ENCODE measurements at regions not wholly inside any gene's neighbourhood (a gene's known extent, or its start where the extent isn't known, plus 50 kb on each side); places are given as distances from the start of the nearest gene placed in this dataset.

DNA sequence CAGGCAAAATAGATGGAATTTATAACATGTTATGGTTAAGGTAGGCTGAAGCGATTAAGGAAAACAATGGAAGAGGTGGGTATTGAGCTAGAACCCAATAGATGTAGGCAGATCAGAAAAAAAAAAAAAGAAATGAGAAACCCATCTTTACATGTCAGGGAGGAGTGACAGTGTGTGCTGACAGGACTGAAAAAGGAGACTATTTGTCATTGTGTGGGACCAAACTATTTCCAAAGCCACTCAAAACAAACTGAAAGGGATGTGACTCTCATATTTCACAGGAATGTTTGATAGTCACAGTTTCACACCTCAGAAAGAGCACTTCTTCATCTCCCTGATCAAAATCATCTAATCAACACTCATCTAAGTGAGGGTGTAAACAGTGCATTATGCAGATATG, 122.3 kb upstream of the KIF2A start:
- whole genome bisulfite sequencing: 94% methylated on average over 1 of the region's 1 CpG
- no peak overlapping the region for H3K27ac ChIP-seq (ENCODE audit: low read depth in 1 of 2, low read length in 2 of 2)
- H3K36me3 ChIP-seq (ENCODE audit: control insufficient read depth in 4 of 4, insufficient read depth in 3 of 4, low read depth in 1 of 4, low read length in 3 of 4): no peaks in the 10 kb centered on the region
- DNase-seq (ENCODE audit: low spot score): no peak
- TF ChIP-seq, protein P1, sequence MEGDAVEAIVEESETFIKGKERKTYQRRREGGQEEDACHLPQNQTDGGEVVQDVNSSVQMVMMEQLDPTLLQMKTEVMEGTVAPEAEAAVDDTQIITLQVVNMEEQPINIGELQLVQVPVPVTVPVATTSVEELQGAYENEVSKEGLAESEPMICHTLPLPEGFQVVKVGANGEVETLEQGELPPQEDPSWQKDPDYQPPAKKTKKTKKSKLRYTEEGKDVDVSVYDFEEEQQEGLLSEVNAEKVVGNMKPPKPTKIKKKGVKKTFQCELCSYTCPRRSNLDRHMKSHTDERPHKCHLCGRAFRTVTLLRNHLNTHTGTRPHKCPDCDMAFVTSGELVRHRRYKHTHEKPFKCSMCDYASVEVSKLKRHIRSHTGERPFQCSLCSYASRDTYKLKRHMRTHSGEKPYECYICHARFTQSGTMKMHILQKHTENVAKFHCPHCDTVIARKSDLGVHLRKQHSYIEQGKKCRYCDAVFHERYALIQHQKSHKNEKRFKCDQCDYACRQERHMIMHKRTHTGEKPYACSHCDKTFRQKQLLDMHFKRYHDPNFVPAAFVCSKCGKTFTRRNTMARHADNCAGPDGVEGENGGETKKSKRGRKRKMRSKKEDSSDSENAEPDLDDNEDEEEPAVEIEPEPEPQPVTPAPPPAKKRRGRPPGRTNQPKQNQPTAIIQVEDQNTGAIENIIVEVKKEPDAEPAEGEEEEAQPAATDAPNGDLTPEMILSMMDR (IDR thresholded peaks at IDR 0.05; ENCODE audit: low read depth, low read length, missing input control): no peak
- TF ChIP-seq HNF4A (conservative IDR thresholded peaks at IDR 0.05): no peak
- no peak for TF ChIP-seq EGR1 (IDR thresholded peaks at IDR 0.05; ENCODE audit: low read depth in 2 of 2)
- TF ChIP-seq, protein P2, sequence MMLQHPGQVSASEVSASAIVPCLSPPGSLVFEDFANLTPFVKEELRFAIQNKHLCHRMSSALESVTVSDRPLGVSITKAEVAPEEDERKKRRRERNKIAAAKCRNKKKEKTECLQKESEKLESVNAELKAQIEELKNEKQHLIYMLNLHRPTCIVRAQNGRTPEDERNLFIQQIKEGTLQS (IDR thresholded peaks at IDR 0.05): no peak
- TF ChIP-seq YY1 (IDR thresholded peaks at IDR 0.05): no peak
- TF ChIP-seq, protein P3, sequence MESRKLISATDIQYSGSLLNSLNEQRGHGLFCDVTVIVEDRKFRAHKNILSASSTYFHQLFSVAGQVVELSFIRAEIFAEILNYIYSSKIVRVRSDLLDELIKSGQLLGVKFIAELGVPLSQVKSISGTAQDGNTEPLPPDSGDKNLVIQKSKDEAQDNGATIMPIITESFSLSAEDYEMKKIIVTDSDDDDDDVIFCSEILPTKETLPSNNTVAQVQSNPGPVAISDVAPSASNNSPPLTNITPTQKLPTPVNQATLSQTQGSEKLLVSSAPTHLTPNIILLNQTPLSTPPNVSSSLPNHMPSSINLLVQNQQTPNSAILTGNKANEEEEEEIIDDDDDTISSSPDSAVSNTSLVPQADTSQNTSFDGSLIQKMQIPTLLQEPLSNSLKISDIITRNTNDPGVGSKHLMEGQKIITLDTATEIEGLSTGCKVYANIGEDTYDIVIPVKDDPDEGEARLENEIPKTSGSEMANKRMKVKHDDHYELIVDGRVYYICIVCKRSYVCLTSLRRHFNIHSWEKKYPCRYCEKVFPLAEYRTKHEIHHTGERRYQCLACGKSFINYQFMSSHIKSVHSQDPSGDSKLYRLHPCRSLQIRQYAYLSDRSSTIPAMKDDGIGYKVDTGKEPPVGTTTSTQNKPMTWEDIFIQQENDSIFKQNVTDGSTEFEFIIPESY (IDR thresholded peaks at IDR 0.05): no peak
- TF ChIP-seq FOXA1 (IDR thresholded peaks at IDR 0.05): no peak
- TF ChIP-seq FOXA2 (IDR thresholded peaks at IDR 0.05): no peak
- no peak for TF ChIP-seq RXRA (IDR thresholded peaks at IDR 0.05)
- no peak for TF ChIP-seq JUND (IDR thresholded peaks at IDR 0.05)
- TF ChIP-seq HNF4G (IDR thresholded peaks at IDR 0.05): no peak
- no peak for TF ChIP-seq TAF1 (conservative IDR thresholded peaks at IDR 0.05)
- H3K4me3 ChIP-seq (ENCODE audit: low read depth in 1 of 3, low read length in 3 of 3): no peak overlapping the region
- no peaks in the 10 kb centered on the region for H3K9me3 ChIP-seq (ENCODE audit: control insufficient read depth in 4 of 4, low read length in 3 of 4)
- H3K27me3 ChIP-seq (ENCODE audit: control insufficient read depth in 4 of 4, insufficient read depth in 4 of 4, low read length in 3 of 4): peaks cover 0 to 3% (median 1%) of the 10 kb centered on the region in 4 donors
- H3K9ac ChIP-seq (ENCODE audit: low read depth in 1 of 2, low read length in 2 of 2): no peak overlapping the region
- no peaks in the 10 kb centered on the region for H3K4me1 ChIP-seq (ENCODE audit: control insufficient read depth in 4 of 4, insufficient read depth in 4 of 4, low read length in 3 of 4)

DNA sequence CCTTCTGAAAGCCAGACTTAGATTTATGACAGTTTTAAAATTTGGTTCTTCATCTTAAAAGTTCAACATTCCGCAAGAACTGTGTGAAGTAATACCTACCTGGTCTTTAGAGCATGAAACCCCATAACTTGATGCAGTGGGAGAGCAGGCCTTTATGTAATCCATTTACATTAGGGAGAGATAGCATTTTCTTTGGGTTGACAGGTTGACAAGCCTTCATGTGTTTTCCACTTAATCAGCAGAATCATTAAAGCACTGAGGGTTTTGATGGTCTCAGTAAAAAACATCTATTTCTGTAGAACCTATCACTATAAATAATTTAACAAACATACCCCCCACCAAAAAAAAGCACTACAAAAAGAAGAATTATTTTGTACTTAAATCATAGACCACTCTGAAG, 121.6 kb upstream of the KIF2A start:
- Histone ChIP-seq H3K36me3 (ENCODE audit: control insufficient read depth in 4 of 4, insufficient read depth in 3 of 4, low read depth in 1 of 4, low read length in 3 of 4) (no peaks in the 10 kb centered on the region), H3K4me3 (ENCODE audit: low read depth in 1 of 3, low read length in 3 of 3) (no peak overlapping the region), H3K27me3 (ENCODE audit: control insufficient read depth in 4 of 4, insufficient read depth in 4 of 4, low read length in 3 of 4) (peaks cover 0 to 3% (median 1%) of the 10 kb centered on the region in 4 donors), H3K9me3 (ENCODE audit: control insufficient read depth in 4 of 4, low read length in 3 of 4) (no peaks in the 10 kb centered on the region), H3K27ac (ENCODE audit: low read depth in 1 of 2, low read length in 2 of 2) (no peak overlapping the region), H3K9ac (ENCODE audit: low read depth in 1 of 2, low read length in 2 of 2) (no peak overlapping the region), H3K4me1 (ENCODE audit: control insufficient read depth in 4 of 4, insufficient read depth in 4 of 4, low read length in 3 of 4) (no peaks in the 10 kb centered on the region)
- no peak for DNase-seq (ENCODE audit: low spot score)
- 92% methylated on average over 1 of the region's 1 CpG for WGBS
- TF ChIP-seq, protein P3 (IDR thresholded peaks at IDR 0.05): no peak
- TF ChIP-seq HNF4A (conservative IDR thresholded peaks at IDR 0.05): no peak
- TF ChIP-seq NR2F2 (IDR thresholded peaks at IDR 0.05): no peak
- no peak for TF ChIP-seq YY1 (IDR thresholded peaks at IDR 0.05)
- TF ChIP-seq FOXA2 (IDR thresholded peaks at IDR 0.05): no peak
- TF ChIP-seq GABPA (IDR thresholded peaks at IDR 0.05 in 1 of 2, conservative IDR thresholded peaks at IDR 0.05 in 1 of 2): no peak
- TF ChIP-seq, protein P4, sequence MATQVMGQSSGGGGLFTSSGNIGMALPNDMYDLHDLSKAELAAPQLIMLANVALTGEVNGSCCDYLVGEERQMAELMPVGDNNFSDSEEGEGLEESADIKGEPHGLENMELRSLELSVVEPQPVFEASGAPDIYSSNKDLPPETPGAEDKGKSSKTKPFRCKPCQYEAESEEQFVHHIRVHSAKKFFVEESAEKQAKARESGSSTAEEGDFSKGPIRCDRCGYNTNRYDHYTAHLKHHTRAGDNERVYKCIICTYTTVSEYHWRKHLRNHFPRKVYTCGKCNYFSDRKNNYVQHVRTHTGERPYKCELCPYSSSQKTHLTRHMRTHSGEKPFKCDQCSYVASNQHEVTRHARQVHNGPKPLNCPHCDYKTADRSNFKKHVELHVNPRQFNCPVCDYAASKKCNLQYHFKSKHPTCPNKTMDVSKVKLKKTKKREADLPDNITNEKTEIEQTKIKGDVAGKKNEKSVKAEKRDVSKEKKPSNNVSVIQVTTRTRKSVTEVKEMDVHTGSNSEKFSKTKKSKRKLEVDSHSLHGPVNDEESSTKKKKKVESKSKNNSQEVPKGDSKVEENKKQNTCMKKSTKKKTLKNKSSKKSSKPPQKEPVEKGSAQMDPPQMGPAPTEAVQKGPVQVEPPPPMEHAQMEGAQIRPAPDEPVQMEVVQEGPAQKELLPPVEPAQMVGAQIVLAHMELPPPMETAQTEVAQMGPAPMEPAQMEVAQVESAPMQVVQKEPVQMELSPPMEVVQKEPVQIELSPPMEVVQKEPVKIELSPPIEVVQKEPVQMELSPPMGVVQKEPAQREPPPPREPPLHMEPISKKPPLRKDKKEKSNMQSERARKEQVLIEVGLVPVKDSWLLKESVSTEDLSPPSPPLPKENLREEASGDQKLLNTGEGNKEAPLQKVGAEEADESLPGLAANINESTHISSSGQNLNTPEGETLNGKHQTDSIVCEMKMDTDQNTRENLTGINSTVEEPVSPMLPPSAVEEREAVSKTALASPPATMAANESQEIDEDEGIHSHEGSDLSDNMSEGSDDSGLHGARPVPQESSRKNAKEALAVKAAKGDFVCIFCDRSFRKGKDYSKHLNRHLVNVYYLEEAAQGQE (IDR thresholded peaks at IDR 0.05): no peak
- no peak for TF ChIP-seq FOXA1 (IDR thresholded peaks at IDR 0.05)
- TF ChIP-seq, protein P5, sequence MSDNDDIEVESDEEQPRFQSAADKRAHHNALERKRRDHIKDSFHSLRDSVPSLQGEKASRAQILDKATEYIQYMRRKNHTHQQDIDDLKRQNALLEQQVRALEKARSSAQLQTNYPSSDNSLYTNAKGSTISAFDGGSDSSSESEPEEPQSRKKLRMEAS (IDR thresholded peaks at IDR 0.05): no peak
- no peak for TF ChIP-seq SP1 (IDR thresholded peaks at IDR 0.05)
